D721Med (cell line): ENCODE measurements at regions not wholly inside any gene's neighbourhood (a gene's known extent, or its start where the extent isn't known, plus 50 kb on each side); places are given as distances from the start of the nearest gene placed in this dataset.

Source experiments
- DNase-seq: peaks from one replicate; pipeline ENCODE4 v3.0.0; 2011; ENCODE audit warnings: low spot score; ENCODE audit not compliant: insufficient read length
- FAIRE-seq: peaks from 2 replicates; lab custom pipeline; 2011; peaks lifted over from hg19 to GRCh38; lab: Jason Lieb, UNC
- TF ChIP-seq, protein P1 (sequence below): IDR thresholded peaks from 2 replicates; pipeline ENCODE4 v1.5.1; 2012; ENCODE audit warnings: mild to moderate bottlenecking, control low read depth; ENCODE audit not compliant: insufficient read depth; ENCODE audit errors: missing control alignments

- no peak for DNase-seq
- TF ChIP-seq, protein P1, sequence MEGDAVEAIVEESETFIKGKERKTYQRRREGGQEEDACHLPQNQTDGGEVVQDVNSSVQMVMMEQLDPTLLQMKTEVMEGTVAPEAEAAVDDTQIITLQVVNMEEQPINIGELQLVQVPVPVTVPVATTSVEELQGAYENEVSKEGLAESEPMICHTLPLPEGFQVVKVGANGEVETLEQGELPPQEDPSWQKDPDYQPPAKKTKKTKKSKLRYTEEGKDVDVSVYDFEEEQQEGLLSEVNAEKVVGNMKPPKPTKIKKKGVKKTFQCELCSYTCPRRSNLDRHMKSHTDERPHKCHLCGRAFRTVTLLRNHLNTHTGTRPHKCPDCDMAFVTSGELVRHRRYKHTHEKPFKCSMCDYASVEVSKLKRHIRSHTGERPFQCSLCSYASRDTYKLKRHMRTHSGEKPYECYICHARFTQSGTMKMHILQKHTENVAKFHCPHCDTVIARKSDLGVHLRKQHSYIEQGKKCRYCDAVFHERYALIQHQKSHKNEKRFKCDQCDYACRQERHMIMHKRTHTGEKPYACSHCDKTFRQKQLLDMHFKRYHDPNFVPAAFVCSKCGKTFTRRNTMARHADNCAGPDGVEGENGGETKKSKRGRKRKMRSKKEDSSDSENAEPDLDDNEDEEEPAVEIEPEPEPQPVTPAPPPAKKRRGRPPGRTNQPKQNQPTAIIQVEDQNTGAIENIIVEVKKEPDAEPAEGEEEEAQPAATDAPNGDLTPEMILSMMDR, result no peak
- FAIRE-seq, result no peak
These were observed 152.8 kb downstream of the CYSLTR2 start for GRCh38 chr13:48806522-48806921.

DNA sequence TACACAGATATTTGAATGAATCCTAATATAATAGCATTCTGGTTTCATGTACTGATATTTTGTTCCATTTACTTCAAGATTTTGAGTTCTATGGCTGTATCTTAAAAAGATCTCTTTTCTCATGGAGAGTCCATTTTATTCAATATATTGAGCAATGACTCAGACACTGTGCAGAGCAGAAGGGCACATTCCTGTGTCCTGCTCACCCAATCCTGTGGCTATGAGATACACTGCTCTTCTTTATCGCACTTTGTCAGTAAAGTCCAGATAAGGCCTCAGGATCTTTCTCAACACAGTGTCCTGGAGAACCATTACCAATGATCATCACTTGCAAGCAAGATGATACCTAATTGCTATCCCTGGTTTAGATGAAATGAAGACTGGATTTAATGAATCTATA is 155.0 kb downstream of the CYSLTR2 start:
- DNase-seq (no peak), FAIRE-seq (no peak)
- TF ChIP-seq, protein P1, result no peak

DNA sequence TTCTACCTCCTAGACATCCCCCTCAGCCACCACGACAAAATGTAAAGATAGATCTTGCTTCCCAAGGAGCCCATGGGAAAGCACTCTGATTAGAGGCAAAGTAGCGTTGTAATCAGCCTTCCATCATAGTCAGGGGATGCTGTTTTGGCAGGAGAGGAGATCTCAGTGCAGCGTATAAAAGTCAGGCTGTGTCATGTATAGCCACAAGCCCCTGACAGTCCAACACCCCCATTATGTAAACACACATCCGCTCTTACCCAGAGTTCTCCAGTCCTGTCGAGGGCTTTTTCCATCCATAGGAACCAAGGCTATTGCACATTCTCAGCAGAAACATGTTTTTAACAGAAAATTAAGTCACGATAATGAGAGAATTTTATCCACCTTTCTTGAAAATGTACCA is 156.3 kb downstream of the CYSLTR2 start:
- FAIRE-seq (no peak), DNase-seq (no peak)
- TF ChIP-seq, protein P1, result no peak

GRCh38 chr13:48813518-48813917 is 159.8 kb downstream of the CYSLTR2 start:
- FAIRE-seq, result no peak
- no peak for DNase-seq
- TF ChIP-seq, protein P1, result no peak

- DNase-seq, result no peak
- TF ChIP-seq, protein P1, result no peak
- no peak for FAIRE-seq
These were observed 159.0 kb upstream of the FNDC3A start for GRCh38 chr13:48816700-48817099.

DNA sequence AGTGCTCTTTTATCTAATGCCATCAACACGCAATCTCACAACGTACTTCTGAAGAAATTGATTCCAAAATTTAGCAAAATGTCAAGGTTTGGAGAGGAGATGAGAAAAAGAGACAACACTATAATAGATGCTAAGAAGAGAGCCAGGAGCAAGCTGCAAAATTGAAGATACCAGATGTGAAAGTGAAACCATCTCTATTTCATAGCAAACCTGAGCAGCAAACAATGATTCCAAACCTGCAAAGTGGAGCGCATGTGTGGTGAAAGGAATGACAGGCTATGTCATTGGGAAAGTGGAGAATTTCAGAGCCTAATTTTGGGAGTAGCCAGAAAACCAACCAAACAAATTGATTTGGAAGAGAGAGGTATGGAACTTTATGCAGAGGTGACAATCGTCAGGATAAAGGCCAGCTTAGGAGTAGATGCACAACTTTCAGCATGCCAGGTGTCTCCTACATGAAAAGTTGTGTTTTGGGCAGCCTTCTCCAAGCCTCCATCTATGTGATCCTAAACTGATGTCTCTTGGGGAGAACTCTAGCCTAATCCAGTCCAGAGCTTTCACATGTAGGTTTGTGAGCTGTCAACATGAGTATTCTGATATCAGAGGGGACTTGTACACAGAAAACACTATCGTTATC is 158.4 kb upstream of the FNDC3A start:
- TF ChIP-seq, protein P1, result no peak
- DNase-seq (no peak), FAIRE-seq (no peak)

GRCh38 chr13:48818495-48819356 is 157.0 kb upstream of the FNDC3A start:
- no peak for DNase-seq
- FAIRE-seq, result no peak
- TF ChIP-seq, protein P1, result no peak
